Liver (tissue), 8 donors: ENCODE measurements at regions not wholly inside any gene's neighbourhood (a gene's known extent, or its start where the extent isn't known, plus 50 kb on each side); places are given as distances from the start of the nearest gene placed in this dataset.

Source experiments
- DNase-seq: peaks from one replicate; pipeline ENCODE4 v3.0.0-alpha.2; 2017; ENCODE audit warnings: low spot score
- H3K27ac ChIP-seq, 2 donors: one replicate each; pipeline ENCODE4 v1.7.0; 2013; ENCODE audit warnings: inconsistent platforms in 2 of 2, low read length in 2 of 2, control low read depth in 1 of 2, low read depth in 1 of 2, mild to moderate bottlenecking in 1 of 2
- H3K27me3 ChIP-seq, 4 donors: one replicate each; pipeline versions ENCODE4 v1.6.1 to v1.7.0; 2013; ENCODE audit warnings: low read length in 3 of 4, inconsistent platforms in 1 of 4, mild to moderate bottlenecking in 1 of 4, moderate library complexity in 1 of 4; ENCODE audit not compliant: control insufficient read depth in 4 of 4, insufficient read depth in 4 of 4
- H3K36me3 ChIP-seq, 4 donors: one replicate each; pipeline versions ENCODE4 v1.6.1 to v1.7.0; 2013; ENCODE audit warnings: low read length in 3 of 4, mild to moderate bottlenecking in 3 of 4, low read depth in 1 of 4, moderate library complexity in 1 of 4; ENCODE audit not compliant: control insufficient read depth in 4 of 4, insufficient read depth in 3 of 4
- H3K4me1 ChIP-seq, 4 donors: one replicate each; pipeline versions ENCODE4 v1.6.1 to v1.7.0; 2013; ENCODE audit warnings: low read length in 3 of 4, mild to moderate bottlenecking in 3 of 4, moderate library complexity in 1 of 4; ENCODE audit not compliant: control insufficient read depth in 4 of 4, insufficient read depth in 4 of 4
- H3K4me3 ChIP-seq, 3 donors: one replicate each; pipeline versions ENCODE4 v1.6.1 to v1.7.0; 2013; ENCODE audit warnings: low read length in 3 of 3, control low read depth in 1 of 3, low read depth in 1 of 3, mild to moderate bottlenecking in 1 of 3
- H3K9ac ChIP-seq, 2 donors: one replicate each; pipeline ENCODE4 v1.7.0; 2013; ENCODE audit warnings: low read length in 2 of 2, mild to moderate bottlenecking in 2 of 2, moderate library complexity in 2 of 2, control low read depth in 1 of 2, low read depth in 1 of 2
- H3K9me3 ChIP-seq, 4 donors: one replicate each; pipeline versions ENCODE4 v1.6.1 to v1.7.0; 2013; ENCODE audit warnings: low read length in 3 of 4; ENCODE audit not compliant: control insufficient read depth in 4 of 4
- CTCF ChIP-seq: fragments of 150-350 bp; IDR thresholded peaks from 2 replicates; pipeline ENCODE4 v1.5.1; 2017; ENCODE audit warnings: improper control_type of control experiment, low read depth, low read length; ENCODE audit not compliant: missing input control
- EGR1 ChIP-seq, 2 donors: IDR thresholded peaks; 2 replicates each; pipeline ENCODE4 v1.6.1; 2016 to 2018; ENCODE audit warnings: antibody characterized with exemption in 2 of 2, low read depth in 2 of 2
- FOXA1 ChIP-seq: IDR thresholded peaks from 2 replicates; pipeline ENCODE4 v1.6.1; 2016; ENCODE audit warnings: antibody characterized with exemption
- HNF4A ChIP-seq, 2 donors: conservative IDR thresholded peaks; 2 replicates each; pipeline ENCODE4 v1.6.1; 2016; ENCODE audit warnings: antibody characterized with exemption in 2 of 2, mild to moderate bottlenecking in 2 of 2
- JUND ChIP-seq, 2 donors: IDR thresholded peaks; 2 replicates each; pipeline ENCODE4 v1.6.1; 2016; ENCODE audit warnings: antibody characterized with exemption in 2 of 2
- MAX ChIP-seq: IDR thresholded peaks from 2 replicates; pipeline ENCODE4 v1.6.1; 2016; ENCODE audit warnings: antibody characterized with exemption
- NR2F2 ChIP-seq: IDR thresholded peaks from 2 replicates; pipeline ENCODE4 v1.6.1; 2016; ENCODE audit warnings: antibody characterized with exemption
- RAD21 ChIP-seq, 2 donors: IDR thresholded peaks; 2 replicates each; pipeline ENCODE4 v1.6.1; 2016; ENCODE audit warnings: antibody characterized with exemption in 2 of 2, mild to moderate bottlenecking in 2 of 2
- REST ChIP-seq: IDR thresholded peaks from 2 replicates; pipeline ENCODE4 v1.6.1; 2016; ENCODE audit warnings: antibody characterized with exemption, mild to moderate bottlenecking
- RXRA ChIP-seq, 2 donors: IDR thresholded peaks; 2 replicates each; pipeline ENCODE4 v1.6.1; 2017 to 2018; ENCODE audit warnings: antibody characterized with exemption in 2 of 2, mild to moderate bottlenecking in 1 of 2
- SP1 ChIP-seq: IDR thresholded peaks from 2 replicates; pipeline ENCODE4 v1.6.1; 2018; ENCODE audit warnings: antibody characterized with exemption, mild to moderate bottlenecking
- TAF1 ChIP-seq: conservative IDR thresholded peaks from 2 replicates; pipeline ENCODE4 v1.6.1; 2016; ENCODE audit warnings: antibody characterized with exemption, mild to moderate bottlenecking
- ZBTB33 ChIP-seq: IDR thresholded peaks from 2 replicates; pipeline ENCODE4 v1.6.1; 2016; ENCODE audit warnings: antibody characterized with exemption
- WGBS: extraction: QIAGEN DNeasy Blood & Tissue Kit; methylation state at CpG from one replicate; pipeline ENCODE4 v1.1.7; 2013; 5-methylcytosine and 5-hydroxymethylcytosine counted together
- donor health status: healthy.
- donor health status: healthy.
- donor health status: healthy.
- donor health status: healthy.
- donor health status: healthy.

DNA sequence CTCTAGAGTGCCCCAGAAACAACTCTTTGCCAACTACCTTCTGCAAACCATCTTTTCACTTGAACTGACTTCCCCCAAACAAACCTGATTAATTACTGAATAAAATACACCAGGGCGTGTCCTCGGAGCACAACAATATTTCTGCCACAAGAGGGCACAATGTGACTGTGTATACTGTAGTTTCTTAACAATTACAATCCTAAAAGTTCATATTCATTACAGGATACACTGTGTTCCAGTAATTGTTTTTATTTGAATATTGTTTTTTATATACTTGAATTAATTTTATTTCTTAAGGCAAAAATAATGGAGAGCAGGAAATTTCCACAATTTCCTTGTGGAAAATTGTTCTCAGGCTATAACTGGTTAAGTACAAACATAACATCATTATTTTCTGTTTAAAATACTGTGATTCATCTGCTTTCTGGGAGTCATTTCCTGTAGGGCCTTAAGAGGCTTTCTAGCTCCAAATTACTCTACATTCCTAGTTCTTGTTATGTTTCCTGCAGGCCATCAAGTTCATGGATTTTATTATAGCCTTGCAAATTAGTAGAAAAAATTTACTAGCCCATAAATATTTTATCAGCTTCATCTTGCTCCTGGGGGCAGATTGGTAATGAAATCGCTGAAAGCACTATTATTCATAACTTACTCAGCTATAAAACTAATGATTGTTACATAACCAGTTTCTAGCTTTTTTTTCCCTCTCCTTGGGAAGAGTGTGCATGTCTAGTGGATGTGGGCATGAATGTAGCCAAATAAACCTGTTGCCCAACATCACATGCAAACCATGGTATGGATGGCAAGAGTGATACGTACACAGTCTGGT is 51.9 kb upstream of the SLC22A16 start:
- TF ChIP-seq RAD21 (IDR thresholded peaks at IDR 0.05) (peak; percentile 94 to 96), RXRA (IDR thresholded peaks at IDR 0.05) (no peak), SP1 (no peak), NR2F2 (no peak), JUND (IDR thresholded peaks at IDR 0.05) (no peak), HNF4A (conservative IDR thresholded peaks at IDR 0.05) (no peak), CTCF (peak; percentile 87), ZBTB33 (no peak), FOXA1 (no peak), REST (no peak), TAF1 (no peak)
- Histone ChIP-seq H3K36me3 (no peaks in the 10 kb centered on the region), H3K4me1 (no peaks in the 10 kb centered on the region), H3K27ac (peak overlapping the region in 1 of 2 donors; percentile 25), H3K9me3 (no peaks in the 10 kb centered on the region), H3K27me3 (no peaks in the 10 kb centered on the region), H3K9ac (no peak overlapping the region), H3K4me3 (no peak overlapping the region)
- DNase-seq: peak; percentile 44
- WGBS: 19% methylated on average over 4 of the region's 4 CpGs

DNA sequence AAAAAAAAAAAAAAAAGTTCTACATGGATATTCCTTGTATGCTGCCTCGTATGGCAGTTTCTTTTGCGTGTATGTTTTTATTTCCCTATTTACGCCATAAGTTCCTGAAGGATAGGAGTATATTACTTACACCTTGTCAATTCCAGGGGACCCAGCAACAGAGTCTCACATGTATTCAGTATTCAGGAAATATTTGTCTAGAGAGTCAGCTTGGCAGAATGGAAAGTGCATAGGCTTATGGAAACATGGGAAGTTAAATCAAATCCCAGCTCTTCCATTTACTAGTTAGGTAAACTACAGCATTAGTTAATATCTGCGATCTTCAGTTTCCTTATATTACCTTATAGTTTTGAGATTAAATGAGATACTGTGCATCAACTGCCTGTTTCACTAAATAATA is 51.1 kb upstream of the SLC22A16 start:
- WGBS: 80% methylated on average over 4 of the region's 4 CpGs

More for the DNA sequence above, 51.1 kb upstream of the SLC22A16 start:
- no peak for DNase-seq
- Histone ChIP-seq H3K9ac (no peak overlapping the region), H3K27me3 (no peaks in the 10 kb centered on the region), H3K4me3 (no peak overlapping the region), H3K9me3 (no peaks in the 10 kb centered on the region), H3K36me3 (no peaks in the 10 kb centered on the region), H3K27ac (no peak overlapping the region), H3K4me1 (no peaks in the 10 kb centered on the region)
- TF ChIP-seq RXRA (IDR thresholded peaks at IDR 0.05) (no peak), ZBTB33 (no peak), EGR1 (IDR thresholded peaks at IDR 0.05; ENCODE audit: low read depth in 2 of 2) (no peak), MAX (no peak), CTCF (no peak), SP1 (no peak), JUND (IDR thresholded peaks at IDR 0.05) (no peak), TAF1 (no peak), FOXA1 (no peak), RAD21 (IDR thresholded peaks at IDR 0.05) (no peak)
